ENCODE measurements at regions not wholly inside any gene's neighbourhood (a gene's known extent, or its start where the extent isn't known, plus 50 kb on each side); places are given as distances from the start of the nearest gene placed in this dataset.

DNA sequence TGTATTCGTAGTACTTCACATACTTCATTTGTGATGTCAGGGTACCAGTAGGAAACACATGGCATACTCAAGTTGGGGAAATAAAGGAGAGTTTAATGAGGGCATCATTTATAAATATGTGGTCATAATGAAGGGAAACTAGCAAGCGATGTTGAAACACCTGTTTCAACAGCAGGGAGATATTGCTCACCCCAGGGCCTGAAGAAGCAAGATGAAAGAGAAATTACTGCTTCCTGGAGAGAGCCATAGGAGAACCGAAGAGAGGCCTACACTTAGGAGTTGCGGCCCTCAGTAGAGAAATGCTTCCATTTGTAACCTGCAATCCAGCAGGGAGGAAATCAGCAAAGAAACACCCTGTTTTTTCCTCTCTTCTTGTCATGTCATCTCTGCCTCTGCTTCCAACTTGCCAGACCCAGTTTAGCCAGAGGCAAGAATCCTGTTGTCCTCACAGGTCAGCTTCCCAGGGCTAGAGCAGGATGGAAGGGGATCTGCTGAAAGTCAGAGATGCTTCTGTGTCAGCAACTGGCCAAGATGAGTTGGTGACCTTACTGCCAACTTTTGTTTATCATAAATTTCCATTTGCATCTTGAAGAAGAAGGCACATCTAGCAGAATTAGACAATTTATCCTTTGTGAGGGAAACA is 67.6 kb upstream of the TSPAN2 start:
- TF ChIP-seq, protein P1, sequence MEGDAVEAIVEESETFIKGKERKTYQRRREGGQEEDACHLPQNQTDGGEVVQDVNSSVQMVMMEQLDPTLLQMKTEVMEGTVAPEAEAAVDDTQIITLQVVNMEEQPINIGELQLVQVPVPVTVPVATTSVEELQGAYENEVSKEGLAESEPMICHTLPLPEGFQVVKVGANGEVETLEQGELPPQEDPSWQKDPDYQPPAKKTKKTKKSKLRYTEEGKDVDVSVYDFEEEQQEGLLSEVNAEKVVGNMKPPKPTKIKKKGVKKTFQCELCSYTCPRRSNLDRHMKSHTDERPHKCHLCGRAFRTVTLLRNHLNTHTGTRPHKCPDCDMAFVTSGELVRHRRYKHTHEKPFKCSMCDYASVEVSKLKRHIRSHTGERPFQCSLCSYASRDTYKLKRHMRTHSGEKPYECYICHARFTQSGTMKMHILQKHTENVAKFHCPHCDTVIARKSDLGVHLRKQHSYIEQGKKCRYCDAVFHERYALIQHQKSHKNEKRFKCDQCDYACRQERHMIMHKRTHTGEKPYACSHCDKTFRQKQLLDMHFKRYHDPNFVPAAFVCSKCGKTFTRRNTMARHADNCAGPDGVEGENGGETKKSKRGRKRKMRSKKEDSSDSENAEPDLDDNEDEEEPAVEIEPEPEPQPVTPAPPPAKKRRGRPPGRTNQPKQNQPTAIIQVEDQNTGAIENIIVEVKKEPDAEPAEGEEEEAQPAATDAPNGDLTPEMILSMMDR (IDR thresholded peaks at IDR 0.05) = no peak
- TF ChIP-seq POLR2A (IDR thresholded peaks at IDR 0.05) = no peak

Data from lower leg skin (tissue), 3 donors.